ENCODE measurements at regions not wholly inside any gene's neighbourhood (a gene's known extent, or its start where the extent isn't known, plus 50 kb on each side); places are given as distances from the start of the nearest gene placed in this dataset.

DNA sequence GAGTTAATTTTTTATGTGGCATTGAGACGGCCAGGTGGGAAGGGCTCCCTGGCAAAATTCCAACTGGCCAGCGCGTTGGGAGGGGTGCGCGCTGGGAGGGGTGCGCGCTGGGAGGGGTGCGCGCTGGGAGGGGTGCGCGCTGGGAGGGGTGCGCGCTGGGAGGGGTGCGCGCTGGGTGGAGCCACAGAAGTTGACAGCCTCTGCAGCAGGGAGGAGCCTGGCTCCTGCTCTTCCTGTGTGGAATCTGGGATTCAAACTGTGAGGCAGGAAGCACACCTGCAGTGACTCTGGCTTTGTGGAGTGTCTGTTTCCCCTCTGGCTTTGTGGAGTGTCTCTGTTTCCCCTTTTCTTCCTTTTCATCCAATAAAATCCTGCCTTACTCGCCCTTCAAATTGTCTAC, 147.9 kb upstream of the CBLN2 start:
- DNase-seq = no peak

GRCh38 chr18:72687736-72688135, 143.6 kb upstream of the CBLN2 start:
- no peak for DNase-seq

DNA sequence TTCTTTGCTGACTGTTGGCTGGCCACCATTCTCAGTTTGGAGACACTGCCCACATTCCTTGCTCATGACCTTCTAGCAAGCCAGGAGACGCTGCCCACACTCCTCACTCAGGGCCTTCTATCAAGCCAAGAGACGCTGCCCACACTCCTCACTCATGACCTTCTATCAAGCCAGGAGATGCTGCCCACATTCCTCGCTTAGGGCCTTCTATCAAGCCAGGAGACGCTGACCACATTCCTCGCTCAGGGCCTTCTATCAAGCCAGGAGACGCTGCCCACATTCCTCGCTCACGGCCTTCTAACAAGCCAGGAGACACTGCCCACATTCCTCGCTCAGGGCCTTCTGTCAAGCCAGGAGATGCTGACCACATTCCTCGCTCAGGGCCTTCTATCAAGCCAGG, 131.3 kb upstream of the CBLN2 start:
- no peak for DNase-seq

GRCh38 chr18:72674710-72675109, 130.6 kb upstream of the CBLN2 start:
- no peak for DNase-seq

DNA sequence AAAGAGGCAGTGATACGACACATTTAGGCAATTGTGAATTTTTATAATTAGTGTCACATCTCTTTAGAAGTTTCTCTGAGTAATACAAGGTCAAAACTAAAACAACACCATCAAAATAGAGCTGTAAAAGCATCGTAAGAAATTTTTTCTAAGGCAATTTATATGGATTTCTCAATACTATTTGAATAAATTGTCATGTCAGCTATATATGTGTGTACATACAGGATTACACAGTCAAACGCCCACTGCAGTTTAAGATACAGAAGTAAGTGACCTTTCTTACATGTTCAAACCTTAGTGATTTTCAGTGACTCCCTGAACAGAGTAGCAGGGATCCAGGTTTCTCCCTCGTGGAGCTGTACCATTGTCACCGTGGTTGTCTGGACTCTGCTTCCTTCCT, 129.1 kb upstream of the CBLN2 start:
- no peak for DNase-seq

- DNase-seq = peak; percentile 21
Measured at GRCh38 chr18:72672364-72673184, 128.4 kb upstream of the CBLN2 start.

- DNase-seq = no peak
Measured at GRCh38 chr18:72667932-72668331, 123.8 kb upstream of the CBLN2 start.

DNA sequence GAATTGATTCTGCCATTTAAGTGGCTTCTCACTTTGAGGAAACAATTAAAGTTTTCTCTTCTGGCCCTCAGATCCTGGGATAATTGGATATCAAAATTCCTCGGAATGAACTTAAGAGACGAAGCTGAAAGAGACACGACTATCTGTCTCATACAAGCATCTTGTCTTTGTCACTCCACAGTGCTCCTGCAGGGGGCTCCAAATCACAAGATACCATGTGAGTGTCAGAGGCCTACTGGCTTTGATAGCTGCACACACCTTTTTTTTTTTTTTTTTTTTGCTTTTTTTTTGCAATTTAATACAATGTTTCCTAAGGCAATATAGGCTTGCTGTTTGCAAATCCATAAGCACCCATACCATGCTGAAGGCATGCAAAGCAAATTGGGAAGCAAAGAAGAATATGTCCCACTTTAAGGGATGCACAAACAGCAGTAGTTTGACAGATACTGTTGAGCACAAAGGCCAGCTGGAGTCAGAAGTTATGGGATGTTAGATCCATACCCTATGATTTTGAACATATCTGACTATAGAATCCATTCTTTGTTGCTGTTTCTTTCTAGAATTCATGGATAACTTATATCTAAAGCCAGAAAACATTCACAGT, 109.0 kb upstream of the CBLN2 start:
- DNase-seq = no peak

GRCh38 chr18:72651033-72651432, 106.9 kb upstream of the CBLN2 start:
- DNase-seq = no peak

- no peak for DNase-seq
Measured at GRCh38 chr18:72648481-72648960, 104.4 kb upstream of the CBLN2 start.

- DNase-seq = no peak
Measured at GRCh38 chr18:72648079-72648478, 103.9 kb upstream of the CBLN2 start.

GRCh38 chr18:72640557-72640956, 96.4 kb upstream of the CBLN2 start:
- DNase-seq = no peak

DNA sequence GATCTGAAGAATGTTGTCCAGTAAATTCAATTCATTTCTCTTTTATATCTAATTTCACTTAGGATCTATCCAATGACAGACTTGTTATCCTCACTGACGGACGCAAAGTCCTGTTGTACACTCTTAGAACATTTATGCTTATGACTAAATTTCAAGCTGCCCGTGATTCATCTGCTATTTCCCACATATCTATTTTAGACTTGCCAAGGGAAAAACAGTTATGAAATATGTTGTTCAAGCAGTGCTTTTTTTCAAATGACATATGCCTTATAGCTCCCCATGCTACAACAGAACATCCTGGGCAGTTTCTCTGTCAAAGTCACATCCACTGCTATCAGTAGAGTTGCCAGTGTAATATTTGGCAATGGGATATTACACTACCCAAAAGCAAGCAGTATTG, 94.2 kb upstream of the CBLN2 start:
- DNase-seq = no peak

- DNase-seq = no peak
Measured at GRCh38 chr18:72637721-72638120, 93.6 kb upstream of the CBLN2 start.

DNA sequence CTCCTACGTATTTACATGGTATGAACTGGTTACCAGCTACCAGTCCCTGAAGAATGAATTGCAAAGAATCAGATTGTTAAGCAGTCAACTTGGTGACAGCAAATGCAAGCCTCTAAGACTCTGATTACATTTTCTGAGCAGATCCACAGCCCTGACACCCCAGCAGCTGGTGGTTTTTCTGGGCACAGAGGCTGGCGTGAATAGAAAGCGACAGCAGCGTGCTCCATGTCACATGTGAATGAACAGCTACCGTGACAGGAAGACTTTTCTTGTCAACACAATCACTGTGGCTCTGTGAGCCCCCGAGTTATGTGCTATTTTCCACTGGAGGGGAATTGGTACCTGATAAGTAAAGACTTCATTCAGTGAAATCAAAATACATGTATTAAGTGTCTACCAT, 93.2 kb upstream of the CBLN2 start:
- DNase-seq = no peak

DNA sequence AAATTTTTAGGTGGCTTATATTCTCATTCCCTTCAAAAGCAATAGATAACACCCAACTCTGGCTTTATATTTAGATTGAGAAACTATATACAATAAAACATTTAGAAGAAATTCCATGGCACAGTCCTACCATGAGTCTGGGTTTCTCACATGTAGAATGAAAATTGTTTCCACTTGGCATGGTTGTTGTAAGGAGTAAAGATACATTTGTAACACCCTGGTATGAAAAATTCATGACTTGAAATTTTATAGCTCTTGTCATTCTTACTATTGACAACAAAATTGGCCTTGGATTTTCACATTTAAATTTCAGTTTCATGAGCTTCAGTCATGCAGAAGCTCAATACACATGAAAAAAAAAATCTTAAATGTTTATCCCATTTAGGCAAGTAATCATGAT, 92.5 kb upstream of the CBLN2 start:
- DNase-seq = no peak

GRCh38 chr18:72634500-72634899, 90.4 kb upstream of the CBLN2 start:
- no peak for DNase-seq

DNA sequence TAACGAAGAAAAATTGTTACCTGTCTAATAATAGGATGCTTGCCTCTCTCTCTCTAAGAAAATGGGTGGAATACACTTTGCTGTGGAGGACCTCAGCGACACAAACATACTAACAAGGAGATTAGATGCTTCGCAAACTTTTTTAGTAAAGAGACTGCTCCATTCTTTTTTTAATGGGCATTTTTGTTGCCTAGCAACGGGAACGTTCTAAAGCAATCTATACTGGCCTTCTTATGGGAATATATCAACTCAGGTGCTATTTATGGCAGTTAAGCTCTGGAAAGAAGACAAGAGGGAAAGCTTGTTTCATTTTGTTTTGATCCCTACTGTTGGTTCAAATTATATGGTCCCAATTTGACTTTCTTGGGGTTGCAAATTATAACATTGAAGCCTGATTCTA, 86.8 kb upstream of the CBLN2 start:
- no peak for DNase-seq

- no peak for DNase-seq
Measured at GRCh38 chr18:72623444-72623843, 79.3 kb upstream of the CBLN2 start.

GRCh38 chr18:72613534-72613930, 69.4 kb upstream of the CBLN2 start:
- DNase-seq = no peak

DNA sequence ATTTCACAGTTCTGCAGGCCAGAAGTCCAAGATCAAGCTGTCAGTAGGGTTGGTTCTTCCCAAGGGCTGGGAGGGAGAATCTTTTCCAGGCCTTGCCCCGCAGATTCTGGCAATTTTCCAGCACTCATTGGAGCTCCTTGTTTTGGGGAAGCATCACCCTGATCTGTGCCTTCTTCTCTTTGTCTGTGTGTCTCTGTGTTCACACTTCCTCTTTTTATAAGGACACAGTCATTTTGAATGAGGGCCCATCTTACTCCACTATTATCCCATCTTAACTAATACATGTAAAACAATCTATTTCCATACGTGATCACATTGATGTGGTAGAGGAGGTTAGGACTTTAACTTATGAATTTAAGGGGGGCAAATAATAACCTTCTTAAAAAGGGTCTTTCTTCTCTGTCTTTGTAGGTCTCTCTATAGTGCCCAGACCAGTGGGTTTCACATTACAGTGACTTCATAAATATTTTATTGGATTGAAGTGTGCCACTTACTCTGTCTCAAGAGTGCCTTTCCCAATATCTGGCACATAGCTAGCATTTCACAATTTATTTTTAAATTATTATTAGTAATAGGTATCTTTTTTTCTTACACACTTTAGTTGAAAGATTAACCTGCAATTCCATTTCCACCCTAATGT, 68.9 kb upstream of the CBLN2 start:
- no peak for DNase-seq

DNA sequence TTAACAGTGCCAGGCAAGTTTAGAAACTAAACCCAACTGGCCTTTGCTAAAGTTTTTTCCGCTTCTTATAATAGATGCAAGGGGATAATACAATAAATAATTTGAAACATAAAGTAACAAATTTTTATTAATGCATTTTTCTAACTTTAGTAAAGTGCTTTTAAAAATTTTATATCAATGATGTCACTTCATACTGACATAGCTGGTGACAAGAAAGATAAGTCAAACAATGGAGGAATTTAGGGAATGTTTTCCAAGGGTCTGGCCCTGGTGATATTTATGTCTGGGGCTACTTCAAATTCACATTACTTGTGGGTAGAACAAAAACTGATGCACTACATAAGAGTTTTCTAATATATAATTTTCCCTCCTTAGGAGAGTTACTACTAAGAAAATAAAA, 61.2 kb upstream of the CBLN2 start:
- no peak for DNase-seq

GRCh38 chr18:72601944-72602343, 57.8 kb upstream of the CBLN2 start:
- DNase-seq = no peak

- no peak for DNase-seq
Measured at GRCh38 chr18:72601481-72601880, 57.3 kb upstream of the CBLN2 start.
